Colon (tissue), 2 donors: ENCODE measurements at regions not wholly inside any gene's neighbourhood (a gene's known extent, or its start where the extent isn't known, plus 50 kb on each side); places are given as distances from the start of the nearest gene placed in this dataset.
"Not testable (repeated sequence)": the region's sequence is repeated elsewhere in the genome, so short reads cannot be mapped to it uniquely, and the experiment has no call there.

ENCODE experiments used
- FAIRE-seq: peaks from 2 replicates; lab custom pipeline; 2012; peaks lifted over from hg19 to GRCh38; lab: Jason Lieb, UNC
- donor health status: control.
- donor health status: control.

- FAIRE-seq, result no peak
Observed at GRCh38 chr6:141877275-141877983, 255.3 kb upstream of the GJE1 start.

GRCh38 chr6:141874930-141875602 is 257.7 kb upstream of the GJE1 start:
- FAIRE-seq, result no peak

- FAIRE-seq, result not testable (repeated sequence)
Observed at GRCh38 chr6:141869509-141869908, 263.2 kb upstream of the GJE1 start.

GRCh38 chr6:141867767-141868166 is 265.0 kb upstream of the GJE1 start:
- FAIRE-seq, result no peak

- no peak for FAIRE-seq
Observed at GRCh38 chr6:141866731-141867497, 265.8 kb upstream of the GJE1 start.

GRCh38 chr6:141851063-141851462 is 281.7 kb upstream of the GJE1 start:
- no peak for FAIRE-seq

- no peak for FAIRE-seq
Observed at GRCh38 chr6:141848029-141848890, 284.5 kb upstream of the GJE1 start.

GRCh38 chr6:141846639-141847038 is 286.1 kb upstream of the GJE1 start:
- no peak for FAIRE-seq

- no peak for FAIRE-seq
Observed at GRCh38 chr6:141843178-141843834, 289.4 kb upstream of the GJE1 start.

GRCh38 chr6:141833001-141833655 is 299.6 kb upstream of the GJE1 start:
- no peak for FAIRE-seq

GRCh38 chr6:141830530-141830929 is 302.2 kb upstream of the GJE1 start:
- no peak for FAIRE-seq

- no peak for FAIRE-seq
Observed at GRCh38 chr6:141829566-141830360, 303.0 kb upstream of the GJE1 start.

- no peak for FAIRE-seq
Observed at GRCh38 chr6:141824350-141824749, 308.4 kb upstream of the GJE1 start.

- FAIRE-seq, result not testable (repeated sequence)
Observed at GRCh38 chr6:141815039-141815438, 317.7 kb upstream of the GJE1 start.

- FAIRE-seq, result no peak
Observed at GRCh38 chr6:141809901-141810300, 322.8 kb upstream of the GJE1 start.

- no peak for FAIRE-seq
Observed at GRCh38 chr6:141808662-141809061, 324.1 kb upstream of the GJE1 start.

GRCh38 chr6:141800973-141801372 is 331.8 kb upstream of the GJE1 start:
- not testable (repeated sequence) for FAIRE-seq

- no peak for FAIRE-seq
Observed at GRCh38 chr6:141790921-141791320, 341.8 kb upstream of the GJE1 start.

GRCh38 chr6:141788096-141788495 is 344.6 kb upstream of the GJE1 start:
- FAIRE-seq, result no peak

GRCh38 chr6:141783585-141783984 is 349.1 kb upstream of the GJE1 start:
- no peak for FAIRE-seq
